Right lobe of liver (tissue), 6 donors: ENCODE measurements at regions not wholly inside any gene's neighbourhood (a gene's known extent, or its start where the extent isn't known, plus 50 kb on each side); places are given as distances from the start of the nearest gene placed in this dataset.

ENCODE experiments used
- ATAC-seq, 4 donors: fragments of 200-7000 bp; cut with Tn5 transposase; one replicate each; pipeline ENCODE4 v1.9.1; 2020; ENCODE audit warnings: mild to moderate bottlenecking in 4 of 4, moderate library complexity in 4 of 4
- DNase-seq, 3 donors: peaks; one replicate each; pipeline ENCODE4 v3.0.0-alpha.2; 2020
- H3K27ac ChIP-seq, 3 donors: fragments of 200-600 bp; one replicate each; pipeline ENCODE4 v1.8.0; 2022
- H3K27me3 ChIP-seq, 2 donors: fragments of 200-600 bp; one replicate each; pipeline ENCODE4 v1.8.0; 2022
- H3K36me3 ChIP-seq, 4 donors: fragments of 200-600 bp; sonication (generic) in 1 of 4; one replicate each; pipeline versions ENCODE4 v1.5.1 to v1.8.0; 2017 to 2022; ENCODE audit warnings: control low read depth in 1 of 4
- H3K4me1 ChIP-seq, 4 donors: fragments of 200-600 bp; sonication (generic) in 1 of 4; one replicate each; pipeline versions ENCODE4 v1.5.1 to v1.8.0; 2017 to 2022; ENCODE audit warnings: control low read depth in 1 of 4
- H3K4me3 ChIP-seq, 3 donors: fragments of 200-600 bp; one replicate each; pipeline ENCODE4 v1.8.0; 2022
- H3K9me3 ChIP-seq, 4 donors: fragments of 200-600 bp; sonication (generic) in 1 of 4; one replicate each; pipeline versions ENCODE4 v1.5.1 to v1.8.0; 2017 to 2022; ENCODE audit warnings: control low read depth in 1 of 4
- POLR2A ChIP-seq: fragments of 450-650 bp; IDR thresholded peaks from one replicate; pipeline ENCODE4 v1.6.1; 2017; ENCODE audit warnings: antibody characterized with exemption, mild to moderate bottlenecking
- WGBS: methylation state at CpG from one replicate; pipeline ENCODE4 v1.1.6; 2018; ENCODE audit warnings: low coverage, low lambda C conversion rate; ENCODE audit not compliant: insufficient coverage; ENCODE audit errors: missing lambda C conversion rate; 5-methylcytosine and 5-hydroxymethylcytosine counted together
- intact Hi-C, 2 donors: fragments of 100-400 bp; cut with DNase I; formaldehyde crosslinking; loops; one replicate each; pipeline versions ENCODE4 v1.11.2 to v1.14.1; 2022
- TF ChIP-seq, protein P1 (sequence below), 4 donors: fragments of 200-600 bp in 3 of 4; fragments of 450-650 bp in 1 of 4; IDR thresholded peaks; one replicate each; pipeline versions ENCODE4 v1.5.1 to v1.8.0; 2016 to 2022; ENCODE audit warnings: antibody characterized with exemption in 4 of 4, mild to moderate bottlenecking in 2 of 4
- donor health status: DM: no; HTN: yes; CAD: no.
- donor health status: DM: no; HTN: no; CAD: no.
- donor health status: DM: no; HTN: no; CAD: no.
- donor health status: DM: no; HTN: yes; CAD: no.
- donor health status: DM: no; HTN: yes; CAD: no.

DNA sequence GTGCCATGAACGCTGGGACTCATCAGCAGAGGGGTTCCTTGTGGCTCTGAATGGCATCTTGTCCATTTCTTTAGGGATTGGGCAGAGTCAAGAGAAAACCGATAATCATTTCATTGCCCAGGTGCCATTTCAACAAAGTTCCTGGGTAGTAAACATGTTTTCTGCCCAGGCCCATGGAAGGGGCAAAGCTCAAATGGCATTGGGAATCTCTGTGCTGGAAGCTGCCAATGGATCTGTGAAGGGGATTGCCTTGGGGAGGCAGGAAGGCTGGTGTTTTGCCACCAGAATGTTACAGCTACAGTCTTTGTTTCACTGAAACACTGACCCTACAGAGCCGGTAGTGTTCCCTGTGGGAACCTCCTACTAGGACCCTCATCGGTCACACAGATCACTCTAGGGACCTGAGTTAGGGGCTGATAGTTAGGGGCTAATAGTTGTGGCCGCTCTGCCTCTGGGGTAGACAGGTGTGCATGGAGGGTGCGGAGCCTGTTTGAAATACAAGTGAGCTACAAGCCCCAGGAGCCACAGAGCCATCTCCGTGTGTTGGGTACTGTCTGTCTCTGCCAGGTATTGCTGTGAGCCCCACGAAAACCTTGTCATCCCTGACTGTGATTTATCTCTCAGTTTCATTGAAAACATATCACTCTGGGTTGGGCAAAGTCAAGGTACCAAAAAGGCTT is 224.4 kb upstream of the COPS8 start:
- no peak overlapping the region for H3K4me3 ChIP-seq
- H3K27ac ChIP-seq: no peak overlapping the region
- peak in 2 of 4 donors; percentile 34 to 90 for ATAC-seq
- H3K36me3 ChIP-seq: no peaks in the 10 kb centered on the region
- H3K27me3 ChIP-seq: no peaks in the 10 kb centered on the region
- TF ChIP-seq, protein P1, sequence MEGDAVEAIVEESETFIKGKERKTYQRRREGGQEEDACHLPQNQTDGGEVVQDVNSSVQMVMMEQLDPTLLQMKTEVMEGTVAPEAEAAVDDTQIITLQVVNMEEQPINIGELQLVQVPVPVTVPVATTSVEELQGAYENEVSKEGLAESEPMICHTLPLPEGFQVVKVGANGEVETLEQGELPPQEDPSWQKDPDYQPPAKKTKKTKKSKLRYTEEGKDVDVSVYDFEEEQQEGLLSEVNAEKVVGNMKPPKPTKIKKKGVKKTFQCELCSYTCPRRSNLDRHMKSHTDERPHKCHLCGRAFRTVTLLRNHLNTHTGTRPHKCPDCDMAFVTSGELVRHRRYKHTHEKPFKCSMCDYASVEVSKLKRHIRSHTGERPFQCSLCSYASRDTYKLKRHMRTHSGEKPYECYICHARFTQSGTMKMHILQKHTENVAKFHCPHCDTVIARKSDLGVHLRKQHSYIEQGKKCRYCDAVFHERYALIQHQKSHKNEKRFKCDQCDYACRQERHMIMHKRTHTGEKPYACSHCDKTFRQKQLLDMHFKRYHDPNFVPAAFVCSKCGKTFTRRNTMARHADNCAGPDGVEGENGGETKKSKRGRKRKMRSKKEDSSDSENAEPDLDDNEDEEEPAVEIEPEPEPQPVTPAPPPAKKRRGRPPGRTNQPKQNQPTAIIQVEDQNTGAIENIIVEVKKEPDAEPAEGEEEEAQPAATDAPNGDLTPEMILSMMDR (IDR thresholded peaks at IDR 0.05): no peak
- TF ChIP-seq POLR2A: no peak
- intact Hi-C loops: no loop called here
- WGBS: 72% methylated on average over 3 of the region's 8 CpGs
- H3K9me3 ChIP-seq: no peaks in the 10 kb centered on the region
- H3K4me1 ChIP-seq: no peaks in the 10 kb centered on the region
- DNase-seq: peak in 1 of 3 donors; percentile 47

DNA sequence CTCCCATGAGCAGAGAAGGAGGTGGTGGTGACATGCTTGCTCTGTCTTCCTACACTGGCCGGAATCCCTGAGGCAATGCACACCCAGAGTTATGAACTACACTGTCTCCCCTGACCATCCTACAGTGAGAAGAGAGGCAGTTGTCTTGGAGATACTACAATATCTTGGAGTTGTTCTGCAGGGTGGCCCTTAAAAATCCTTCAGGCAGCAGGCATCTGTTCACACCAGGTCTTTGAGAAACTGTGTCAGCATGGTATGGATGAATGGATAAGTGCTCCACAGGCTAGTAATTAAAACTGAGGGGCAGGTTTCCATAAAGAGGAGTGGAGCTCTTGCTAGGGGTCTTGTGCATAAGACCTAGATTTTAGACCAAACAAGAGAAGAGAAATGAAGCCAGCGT is 223.7 kb upstream of the COPS8 start:
- no peaks in the 10 kb centered on the region for H3K36me3 ChIP-seq
- peak in 1 of 3 donors; percentile 4 for DNase-seq
- H3K9me3 ChIP-seq: no peaks in the 10 kb centered on the region
- ATAC-seq: no peak
- no peak overlapping the region for H3K4me3 ChIP-seq
- TF ChIP-seq POLR2A: no peak
- TF ChIP-seq, protein P1 (IDR thresholded peaks at IDR 0.05): no peak
- no peak overlapping the region for H3K27ac ChIP-seq
- 94% methylated on average over 2 of the region's 2 CpGs for WGBS
- no peaks in the 10 kb centered on the region for H3K27me3 ChIP-seq
- H3K4me1 ChIP-seq: no peaks in the 10 kb centered on the region
- intact Hi-C loops: no loop called here

DNA sequence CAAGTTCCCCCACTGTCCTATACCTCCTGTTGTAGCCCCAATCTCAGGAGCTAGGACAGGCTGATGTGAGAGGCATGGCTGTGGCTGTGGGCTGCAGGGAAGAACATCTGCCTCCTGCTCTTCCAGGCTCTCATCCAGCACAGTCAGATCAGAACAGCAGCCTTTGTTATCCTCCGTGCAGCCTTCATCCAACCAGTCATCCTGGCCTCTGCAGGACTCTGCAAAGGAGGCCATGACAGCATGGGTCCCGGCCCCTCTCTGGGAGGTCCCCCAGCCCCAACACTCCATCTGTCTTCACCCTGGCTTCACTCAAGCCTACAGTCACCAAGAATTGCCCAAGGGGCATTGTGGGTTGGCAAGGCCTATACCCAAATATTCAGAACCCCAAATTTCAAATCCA is 223.2 kb upstream of the COPS8 start:
- Histone ChIP-seq H3K9me3 (no peaks in the 10 kb centered on the region), H3K27me3 (no peaks in the 10 kb centered on the region), H3K27ac (no peak overlapping the region), H3K4me3 (no peak overlapping the region), H3K4me1 (no peaks in the 10 kb centered on the region), H3K36me3 (no peaks in the 10 kb centered on the region)
- DNase-seq: peak in 1 of 3 donors; percentile 31
- intact Hi-C loops: no loop called here
- no CpG with 5 or more reads among the region's 2 CpGs for WGBS
- no peak for TF ChIP-seq POLR2A
- TF ChIP-seq, protein P1 (IDR thresholded peaks at IDR 0.05): no peak
- no peak for ATAC-seq

DNA sequence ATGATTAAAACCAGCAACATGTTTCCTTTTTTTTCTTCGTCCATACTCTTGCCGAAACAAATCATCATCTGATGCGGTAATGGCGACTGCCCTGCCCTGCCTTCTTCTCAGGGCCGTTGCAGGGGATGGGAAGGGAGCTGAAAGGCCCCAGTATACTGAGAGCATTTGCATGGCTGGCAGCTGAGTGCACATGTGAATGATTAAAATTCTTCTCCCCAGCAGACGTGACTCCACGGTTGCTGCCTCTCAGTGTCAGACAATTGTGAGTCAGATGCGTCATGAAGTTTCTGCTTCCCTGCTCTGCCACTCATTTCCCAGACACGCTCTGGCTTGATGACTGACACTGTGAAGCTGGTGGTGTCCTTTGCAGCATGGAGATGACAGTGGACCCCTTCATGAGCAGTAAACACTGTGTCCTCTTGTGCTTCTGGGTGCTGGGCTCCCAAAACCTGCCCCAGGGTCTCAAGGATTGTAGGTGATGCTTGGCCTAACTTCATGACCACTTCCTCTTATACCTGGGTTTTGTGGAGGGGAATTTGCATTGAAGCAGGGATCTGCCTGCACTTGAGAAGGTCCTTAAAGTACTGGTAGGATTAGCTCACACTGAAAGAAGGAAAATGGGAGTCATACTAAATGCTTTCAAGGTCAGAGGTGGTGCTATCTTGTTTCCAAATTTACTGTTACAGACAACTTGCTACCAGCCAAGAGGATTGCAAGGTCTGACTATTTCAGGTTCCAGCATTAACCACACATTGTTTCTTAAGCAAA is 222.5 kb upstream of the COPS8 start:
- Histone ChIP-seq H3K4me1 (no peaks in the 10 kb centered on the region), H3K36me3 (no peaks in the 10 kb centered on the region), H3K27me3 (no peaks in the 10 kb centered on the region), H3K4me3 (no peak overlapping the region), H3K27ac (no peak overlapping the region), H3K9me3 (no peaks in the 10 kb centered on the region)
- 89% methylated on average over 3 of the region's 9 CpGs for WGBS
- TF ChIP-seq, protein P1 (IDR thresholded peaks at IDR 0.05): no peak
- no peak for TF ChIP-seq POLR2A
- intact Hi-C loops: no loop called here
- ATAC-seq (no peak), DNase-seq (peak in 1 of 3 donors; percentile 28)
